Astrocyte (in vitro differentiated cells and primary cell): ENCODE measurements at regions not wholly inside any gene's neighbourhood (a gene's known extent, or its start where the extent isn't known, plus 50 kb on each side); places are given as distances from the start of the nearest gene placed in this dataset.
"Not testable (repeated sequence)": the region's sequence is repeated elsewhere in the genome, so short reads cannot be mapped to it uniquely, and the experiment has no call there.

ENCODE experiments used
- CTCF ChIP-seq: IDR thresholded peaks from 2 replicates; pipeline ENCODE4 v1.5.1; 2011; ENCODE audit warnings: low read depth, mild to moderate bottlenecking, inconsistent platforms, low read length, moderate library complexity; ENCODE audit not compliant: insufficient read depth
- EZH2 ChIP-seq: IDR thresholded peaks from 2 replicates; pipeline ENCODE4 v1.6.1; 2012; ENCODE audit warnings: mild to moderate bottlenecking, low read length, inconsistent platforms; ENCODE audit not compliant: insufficient read depth

- not testable (repeated sequence) for TF ChIP-seq EZH2, CTCF
Measured at GRCh38 chr5:100101466-100101865, 433.7 kb upstream of the FAM174A start.
